ENCODE measurements at regions not wholly inside any gene's neighbourhood (a gene's known extent, or its start where the extent isn't known, plus 50 kb on each side); places are given as distances from the start of the nearest gene placed in this dataset.

DNA sequence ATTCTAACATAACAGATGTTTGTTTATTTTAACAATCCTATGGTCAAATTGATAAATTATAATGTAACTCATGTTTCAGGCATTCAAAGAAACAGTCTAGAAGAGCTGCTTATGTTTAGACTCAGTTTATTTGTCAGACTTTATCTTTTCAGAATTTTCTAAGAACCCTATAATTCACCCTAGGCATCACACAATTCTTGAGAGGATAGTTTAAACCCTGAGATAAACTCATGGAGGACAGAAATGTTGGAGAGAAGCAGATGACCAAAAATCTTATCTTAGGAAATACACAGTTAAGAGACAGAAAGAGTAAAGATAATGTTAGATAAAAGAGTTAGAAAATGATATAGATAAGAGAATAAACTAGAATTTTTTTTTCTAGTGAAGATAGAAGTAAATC lies 1185.7 kb upstream of the SLC10A2 start:
- no peak for TF ChIP-seq EZH2phosphoT487 (IDR thresholded peaks at IDR 0.05; ENCODE audit: low read depth, severe bottlenecking, unreplicated experiment)
- TF ChIP-seq, protein P1, sequence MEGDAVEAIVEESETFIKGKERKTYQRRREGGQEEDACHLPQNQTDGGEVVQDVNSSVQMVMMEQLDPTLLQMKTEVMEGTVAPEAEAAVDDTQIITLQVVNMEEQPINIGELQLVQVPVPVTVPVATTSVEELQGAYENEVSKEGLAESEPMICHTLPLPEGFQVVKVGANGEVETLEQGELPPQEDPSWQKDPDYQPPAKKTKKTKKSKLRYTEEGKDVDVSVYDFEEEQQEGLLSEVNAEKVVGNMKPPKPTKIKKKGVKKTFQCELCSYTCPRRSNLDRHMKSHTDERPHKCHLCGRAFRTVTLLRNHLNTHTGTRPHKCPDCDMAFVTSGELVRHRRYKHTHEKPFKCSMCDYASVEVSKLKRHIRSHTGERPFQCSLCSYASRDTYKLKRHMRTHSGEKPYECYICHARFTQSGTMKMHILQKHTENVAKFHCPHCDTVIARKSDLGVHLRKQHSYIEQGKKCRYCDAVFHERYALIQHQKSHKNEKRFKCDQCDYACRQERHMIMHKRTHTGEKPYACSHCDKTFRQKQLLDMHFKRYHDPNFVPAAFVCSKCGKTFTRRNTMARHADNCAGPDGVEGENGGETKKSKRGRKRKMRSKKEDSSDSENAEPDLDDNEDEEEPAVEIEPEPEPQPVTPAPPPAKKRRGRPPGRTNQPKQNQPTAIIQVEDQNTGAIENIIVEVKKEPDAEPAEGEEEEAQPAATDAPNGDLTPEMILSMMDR (IDR thresholded peaks at IDR 0.05; ENCODE audit: poor library complexity) = no peak

Measured in hepatocyte (in vitro differentiated cells).